ENCODE measurements at regions not wholly inside any gene's neighbourhood (a gene's known extent, or its start where the extent isn't known, plus 50 kb on each side); places are given as distances from the start of the nearest gene placed in this dataset.

- Mint-ChIP-seq H3K36me3 (ENCODE audit: low read depth, unreplicated experiment) (no peaks in the 10 kb centered on the region), H3K4me3 (ENCODE audit: unreplicated experiment) (no peak overlapping the region), H3K9me3 (ENCODE audit: unreplicated experiment) (no peaks in the 10 kb centered on the region), H3K27ac (ENCODE audit: unreplicated experiment) (no peak overlapping the region), H3K4me1 (ENCODE audit: unreplicated experiment) (peaks cover 4% of the 10 kb centered on the region), H3K27me3 (ENCODE audit: unreplicated experiment) (no peaks in the 10 kb centered on the region)
- no peak for DNase-seq (ENCODE audit: low spot score)
- peak; percentile 67 for TF ChIP-seq CTCF (IDR thresholded peaks at IDR 0.05; ENCODE audit: unreplicated experiment)
These were observed 500.9 kb downstream of the DIRAS2 start for GRCh38 chr9:90141723-90142122.

GRCh38 chr9:90142580-90142979 is 500.0 kb downstream of the DIRAS2 start:
- TF ChIP-seq CTCF (IDR thresholded peaks at IDR 0.05; ENCODE audit: unreplicated experiment), result peak; percentile 83
- H3K4me1 Mint-ChIP-seq (ENCODE audit: unreplicated experiment), result peaks cover 4% of the 10 kb centered on the region
- no peaks in the 10 kb centered on the region for H3K36me3 Mint-ChIP-seq (ENCODE audit: low read depth, unreplicated experiment)
- DNase-seq (ENCODE audit: low spot score), result peak; percentile 61
- H3K27ac Mint-ChIP-seq (ENCODE audit: unreplicated experiment), result no peak overlapping the region
- H3K9me3 Mint-ChIP-seq (ENCODE audit: unreplicated experiment), result no peaks in the 10 kb centered on the region
- H3K27me3 Mint-ChIP-seq (ENCODE audit: unreplicated experiment), result no peaks in the 10 kb centered on the region
- H3K4me3 Mint-ChIP-seq (ENCODE audit: unreplicated experiment), result no peak overlapping the region

- Mint-ChIP-seq H3K27ac (ENCODE audit: unreplicated experiment) (no peak overlapping the region), H3K4me1 (ENCODE audit: unreplicated experiment) (no peaks in the 10 kb centered on the region), H3K4me3 (ENCODE audit: unreplicated experiment) (no peak overlapping the region), H3K27me3 (ENCODE audit: unreplicated experiment) (no peaks in the 10 kb centered on the region), H3K9me3 (ENCODE audit: unreplicated experiment) (no peaks in the 10 kb centered on the region), H3K36me3 (ENCODE audit: low read depth, unreplicated experiment) (no peaks in the 10 kb centered on the region)
- no peak for DNase-seq (ENCODE audit: low spot score)
- no peak for TF ChIP-seq CTCF (IDR thresholded peaks at IDR 0.05; ENCODE audit: unreplicated experiment)
These were observed 495.2 kb downstream of the DIRAS2 start for GRCh38 chr9:90147426-90147825.

- Mint-ChIP-seq H3K36me3 (ENCODE audit: low read depth, unreplicated experiment) (no peaks in the 10 kb centered on the region), H3K27me3 (ENCODE audit: unreplicated experiment) (no peaks in the 10 kb centered on the region), H3K4me3 (ENCODE audit: unreplicated experiment) (no peak overlapping the region), H3K27ac (ENCODE audit: unreplicated experiment) (no peak overlapping the region), H3K9me3 (ENCODE audit: unreplicated experiment) (no peaks in the 10 kb centered on the region), H3K4me1 (ENCODE audit: unreplicated experiment) (no peaks in the 10 kb centered on the region)
- no peak for DNase-seq (ENCODE audit: low spot score)
- TF ChIP-seq CTCF (IDR thresholded peaks at IDR 0.05; ENCODE audit: unreplicated experiment), result no peak
These were observed 486.3 kb downstream of the DIRAS2 start for GRCh38 chr9:90156318-90156717.

GRCh38 chr9:90162326-90162725 is 480.3 kb downstream of the DIRAS2 start:
- peaks cover 1% of the 10 kb centered on the region for H3K27me3 Mint-ChIP-seq (ENCODE audit: unreplicated experiment)
- no peak for TF ChIP-seq CTCF (IDR thresholded peaks at IDR 0.05; ENCODE audit: unreplicated experiment)
- peaks cover 3% of the 10 kb centered on the region for H3K4me1 Mint-ChIP-seq (ENCODE audit: unreplicated experiment)
- H3K9me3 Mint-ChIP-seq (ENCODE audit: unreplicated experiment), result no peaks in the 10 kb centered on the region
- H3K36me3 Mint-ChIP-seq (ENCODE audit: low read depth, unreplicated experiment), result no peaks in the 10 kb centered on the region
- no peak for DNase-seq (ENCODE audit: low spot score)
- no peak overlapping the region for H3K27ac Mint-ChIP-seq (ENCODE audit: unreplicated experiment)
- H3K4me3 Mint-ChIP-seq (ENCODE audit: unreplicated experiment), result no peak overlapping the region

All from endothelial cell (in vitro differentiated cells).